ENCODE measurements at regions not wholly inside any gene's neighbourhood (a gene's known extent, or its start where the extent isn't known, plus 50 kb on each side); places are given as distances from the start of the nearest gene placed in this dataset.

DNA sequence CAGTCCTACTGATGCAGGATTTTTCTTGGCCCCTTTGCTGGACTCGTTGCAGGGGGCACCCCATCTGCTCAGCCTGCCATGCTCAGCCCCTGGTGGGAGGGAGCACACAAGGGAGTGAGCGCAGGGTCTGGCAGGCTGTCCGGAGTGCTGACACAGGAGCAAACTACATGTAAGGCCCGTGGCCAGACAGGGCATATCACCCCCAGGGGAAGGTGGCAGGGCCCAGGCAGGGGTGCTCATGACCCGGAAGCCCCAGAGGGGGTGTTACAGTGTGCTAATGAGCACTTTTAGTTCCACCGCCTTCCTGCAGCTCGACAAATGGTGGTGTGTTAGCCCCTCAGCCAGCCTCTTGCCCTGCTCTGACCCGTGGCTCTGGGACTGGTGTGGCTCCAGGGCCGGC, 645.6 kb upstream of the TMEM132C start:
- TF ChIP-seq CTCF (IDR thresholded peaks at IDR 0.05; ENCODE audit: insufficient read depth, low read length, poor library complexity, severe bottlenecking) (no peak), EZH2phosphoT487 (conservative IDR thresholded peaks at IDR 0.05; ENCODE audit: low read length) (no peak)
